Stomach smooth muscle (tissue), 2 donors: ENCODE measurements at regions not wholly inside any gene's neighbourhood (a gene's known extent, or its start where the extent isn't known, plus 50 kb on each side); places are given as distances from the start of the nearest gene placed in this dataset.
"Not testable (repeated sequence)": the region's sequence is repeated elsewhere in the genome, so short reads cannot be mapped to it uniquely, and the experiment has no call there.

Source experiments
- H3K27ac ChIP-seq: one replicate; pipeline ENCODE4 v1.7.0; 2013; ENCODE audit warnings: mild to moderate bottlenecking, low read length, inconsistent platforms
- H3K27me3 ChIP-seq, 2 donors: one replicate each; pipeline ENCODE4 v1.7.0; 2013; ENCODE audit warnings: low read length in 2 of 2; ENCODE audit not compliant: insufficient read depth in 2 of 2, control insufficient read depth in 1 of 2
- H3K36me3 ChIP-seq, 2 donors: one replicate each; pipeline ENCODE4 v1.7.0; 2013; ENCODE audit warnings: low read length in 2 of 2; ENCODE audit not compliant: control insufficient read depth in 2 of 2, insufficient read depth in 2 of 2
- H3K4me1 ChIP-seq: one replicate; pipeline ENCODE4 v1.7.0; 2013; ENCODE audit warnings: low read length; ENCODE audit not compliant: control insufficient read depth, insufficient read depth
- H3K4me3 ChIP-seq, 2 donors: one replicate each; pipeline ENCODE4 v1.7.0; 2013; ENCODE audit warnings: low read length in 2 of 2
- H3K9ac ChIP-seq, 2 donors: one replicate each; pipeline ENCODE4 v1.7.0; 2013; ENCODE audit warnings: low read length in 2 of 2, mild to moderate bottlenecking in 1 of 2
- H3K9me3 ChIP-seq, 2 donors: one replicate each; pipeline ENCODE4 v1.7.0; 2013; ENCODE audit warnings: low read length in 2 of 2; ENCODE audit not compliant: control insufficient read depth in 2 of 2
- donor health status: healthy.
- donor health status: Pancreatic carcinoma.

GRCh38 chr4:12499693-12500092 is 984.4 kb downstream of the RAB28 start:
- Histone ChIP-seq H3K4me3 (no peak overlapping the region), H3K4me1 (no peaks in the 10 kb centered on the region), H3K27ac (no peak overlapping the region), H3K27me3 (no peaks in the 10 kb centered on the region), H3K9me3 (no peaks in the 10 kb centered on the region), H3K36me3 (no peaks in the 10 kb centered on the region), H3K9ac (no peak overlapping the region)

- no peak overlapping the region for H3K9ac ChIP-seq
- H3K27ac ChIP-seq: no peak overlapping the region
- no peaks in the 10 kb centered on the region for H3K9me3 ChIP-seq
- no peak overlapping the region for H3K4me3 ChIP-seq
- no peaks in the 10 kb centered on the region for H3K4me1 ChIP-seq
- H3K36me3 ChIP-seq: no peaks in the 10 kb centered on the region
- no peaks in the 10 kb centered on the region for H3K27me3 ChIP-seq
Measured at GRCh38 chr4:12495211-12495610, 988.9 kb downstream of the RAB28 start.

- Histone ChIP-seq H3K9me3 (no peaks in the 10 kb centered on the region), H3K27me3 (no peaks in the 10 kb centered on the region), H3K4me1 (no peaks in the 10 kb centered on the region), H3K27ac (no peak overlapping the region), H3K9ac (no peak overlapping the region), H3K4me3 (no peak overlapping the region), H3K36me3 (no peaks in the 10 kb centered on the region)
Measured at GRCh38 chr4:12492730-12493393, 991.3 kb downstream of the RAB28 start.

- Histone ChIP-seq H3K4me3 (peak overlapping the region in 1 of 2 donors; percentile 16), H3K36me3 (no peaks in the 10 kb centered on the region), H3K27me3 (no peaks in the 10 kb centered on the region), H3K9ac (no peak overlapping the region), H3K9me3 (peaks cover 2 to 7% of the 10 kb centered on the region in 2 donors), H3K4me1 (no peaks in the 10 kb centered on the region), H3K27ac (no peak overlapping the region)
Measured at GRCh38 chr4:12488672-12489071, 995.5 kb downstream of the RAB28 start.

GRCh38 chr4:12487000-12487399 is 997.1 kb downstream of the RAB28 start:
- Histone ChIP-seq H3K27me3 (no peaks in the 10 kb centered on the region), H3K36me3 (no peaks in the 10 kb centered on the region), H3K4me3 (peak overlapping the region in 1 of 2 donors; percentile 19), H3K4me1 (no peaks in the 10 kb centered on the region), H3K9me3 (peaks cover 2 to 7% of the 10 kb centered on the region in 2 donors), H3K27ac (no peak overlapping the region), H3K9ac (no peak overlapping the region)

GRCh38 chr4:12472087-12472486 is 1012.1 kb downstream of the RAB28 start:
- Histone ChIP-seq H3K4me1 (no peaks in the 10 kb centered on the region), H3K9me3 (no peaks in the 10 kb centered on the region), H3K36me3 (no peaks in the 10 kb centered on the region), H3K4me3 (no peak overlapping the region), H3K9ac (no peak overlapping the region), H3K27me3 (no peaks in the 10 kb centered on the region), H3K27ac (no peak overlapping the region)

- Histone ChIP-seq H3K4me1 (no peaks in the 10 kb centered on the region), H3K36me3 (no peaks in the 10 kb centered on the region), H3K27me3 (no peaks in the 10 kb centered on the region), H3K27ac (no peak overlapping the region), H3K9me3 (no peaks in the 10 kb centered on the region), H3K9ac (no peak overlapping the region), H3K4me3 (no peak overlapping the region)
Measured at GRCh38 chr4:12471193-12471592, 1012.9 kb downstream of the RAB28 start.

- H3K27me3 ChIP-seq, H3K4me1 ChIP-seq, H3K9me3 ChIP-seq, H3K36me3 ChIP-seq, H3K4me3 ChIP-seq, H3K9ac ChIP-seq, H3K27ac ChIP-seq: not testable (repeated sequence)
Measured at GRCh38 chr4:12461576-12461975, 1022.6 kb downstream of the RAB28 start.

- no peaks in the 10 kb centered on the region for H3K27me3 ChIP-seq
- H3K9ac ChIP-seq: no peak overlapping the region
- no peaks in the 10 kb centered on the region for H3K9me3 ChIP-seq
- H3K27ac ChIP-seq: no peak overlapping the region
- no peaks in the 10 kb centered on the region for H3K4me1 ChIP-seq
- H3K36me3 ChIP-seq: no peaks in the 10 kb centered on the region
- H3K4me3 ChIP-seq: no peak overlapping the region
Measured at GRCh38 chr4:12459126-12459525, 1025.0 kb downstream of the RAB28 start.

- H3K36me3 ChIP-seq: no peaks in the 10 kb centered on the region
- H3K9ac ChIP-seq: no peak overlapping the region
- no peak overlapping the region for H3K4me3 ChIP-seq
- H3K27ac ChIP-seq: no peak overlapping the region
- no peaks in the 10 kb centered on the region for H3K27me3 ChIP-seq
- no peaks in the 10 kb centered on the region for H3K4me1 ChIP-seq
- H3K9me3 ChIP-seq: no peaks in the 10 kb centered on the region
Measured at GRCh38 chr4:12458621-12459020, 1025.5 kb downstream of the RAB28 start.

- Histone ChIP-seq H3K9ac (no peak overlapping the region), H3K4me1 (no peaks in the 10 kb centered on the region)
Measured at GRCh38 chr4:12452291-12452690, 1023.6 kb upstream of the HS3ST1 start.

More at GRCh38 chr4:12452291-12452690, 1023.6 kb upstream of the HS3ST1 start:
- no peak overlapping the region for H3K4me3 ChIP-seq
- peaks cover 0 to 7% of the 10 kb centered on the region in 2 donors for H3K9me3 ChIP-seq
- no peaks in the 10 kb centered on the region for H3K27me3 ChIP-seq
- H3K27ac ChIP-seq: no peak overlapping the region
- no peaks in the 10 kb centered on the region for H3K36me3 ChIP-seq
